Coronary artery (tissue), 2 donors: ENCODE measurements at regions not wholly inside any gene's neighbourhood (a gene's known extent, or its start where the extent isn't known, plus 50 kb on each side); places are given as distances from the start of the nearest gene placed in this dataset.
"Not testable (repeated sequence)": the region's sequence is repeated elsewhere in the genome, so short reads cannot be mapped to it uniquely, and the experiment has no call there.

Experiments used
- DNase-seq: peaks from one replicate; pipeline ENCODE4 v3.0.0-alpha.2; 2017; ENCODE audit warnings: low spot score
- H3K27ac ChIP-seq, 2 donors: fragments of 200-600 bp; sonication (generic); one replicate each; pipeline ENCODE4 v1.5.1; 2016 to 2019
- H3K4me3 ChIP-seq: fragments of 200-600 bp; sonication (generic); 2 replicates; pipeline ENCODE4 v1.5.1; 2016; ENCODE audit warnings: mild to moderate bottlenecking, moderate library complexity
- TF ChIP-seq, protein P1 (sequence below): fragments of 200-600 bp; sonication (generic); IDR thresholded peaks from one replicate; pipeline ENCODE4 v1.5.1; 2019; ENCODE audit warnings: antibody characterized with exemption

DNA sequence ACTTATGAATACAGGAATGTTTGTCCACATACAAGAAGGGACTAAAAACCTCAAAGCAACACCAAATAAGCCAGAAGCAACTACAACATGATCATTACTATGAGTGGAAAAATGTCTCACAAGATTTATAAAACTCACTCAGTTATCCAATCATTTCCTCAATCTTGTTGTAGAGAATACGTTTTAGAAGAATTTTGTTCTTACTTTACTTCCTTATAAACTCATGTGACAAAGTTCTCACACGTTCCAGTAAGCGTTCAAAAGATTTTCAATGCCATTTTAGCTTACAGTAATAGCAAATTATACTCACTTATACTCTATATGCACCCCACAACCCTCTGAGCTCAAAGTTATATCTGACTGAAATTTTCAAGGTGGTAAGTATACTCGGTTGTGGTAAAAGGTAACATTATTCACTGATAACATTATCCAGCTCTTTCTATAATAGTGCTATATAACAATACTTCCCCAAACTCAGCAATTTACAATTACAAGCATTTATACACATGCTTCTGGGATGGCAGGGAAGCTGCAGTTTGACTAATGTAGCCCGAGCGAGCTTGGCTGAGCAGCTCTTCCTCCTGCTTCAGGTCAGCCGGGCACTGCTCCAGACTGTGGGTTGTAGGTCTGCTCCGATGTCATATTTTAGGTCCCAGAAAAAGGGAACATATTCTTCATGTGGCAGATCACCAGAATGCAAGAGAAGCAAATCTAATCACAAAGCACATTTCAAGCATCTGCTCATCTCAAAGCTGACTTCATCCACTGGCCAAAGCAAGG is 226.3 kb downstream of the RCHY1 start:
- no peak for DNase-seq
- TF ChIP-seq, protein P1, sequence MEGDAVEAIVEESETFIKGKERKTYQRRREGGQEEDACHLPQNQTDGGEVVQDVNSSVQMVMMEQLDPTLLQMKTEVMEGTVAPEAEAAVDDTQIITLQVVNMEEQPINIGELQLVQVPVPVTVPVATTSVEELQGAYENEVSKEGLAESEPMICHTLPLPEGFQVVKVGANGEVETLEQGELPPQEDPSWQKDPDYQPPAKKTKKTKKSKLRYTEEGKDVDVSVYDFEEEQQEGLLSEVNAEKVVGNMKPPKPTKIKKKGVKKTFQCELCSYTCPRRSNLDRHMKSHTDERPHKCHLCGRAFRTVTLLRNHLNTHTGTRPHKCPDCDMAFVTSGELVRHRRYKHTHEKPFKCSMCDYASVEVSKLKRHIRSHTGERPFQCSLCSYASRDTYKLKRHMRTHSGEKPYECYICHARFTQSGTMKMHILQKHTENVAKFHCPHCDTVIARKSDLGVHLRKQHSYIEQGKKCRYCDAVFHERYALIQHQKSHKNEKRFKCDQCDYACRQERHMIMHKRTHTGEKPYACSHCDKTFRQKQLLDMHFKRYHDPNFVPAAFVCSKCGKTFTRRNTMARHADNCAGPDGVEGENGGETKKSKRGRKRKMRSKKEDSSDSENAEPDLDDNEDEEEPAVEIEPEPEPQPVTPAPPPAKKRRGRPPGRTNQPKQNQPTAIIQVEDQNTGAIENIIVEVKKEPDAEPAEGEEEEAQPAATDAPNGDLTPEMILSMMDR = no peak
- H3K27ac ChIP-seq = no peak overlapping the region
- H3K4me3 ChIP-seq = no peak overlapping the region

DNA sequence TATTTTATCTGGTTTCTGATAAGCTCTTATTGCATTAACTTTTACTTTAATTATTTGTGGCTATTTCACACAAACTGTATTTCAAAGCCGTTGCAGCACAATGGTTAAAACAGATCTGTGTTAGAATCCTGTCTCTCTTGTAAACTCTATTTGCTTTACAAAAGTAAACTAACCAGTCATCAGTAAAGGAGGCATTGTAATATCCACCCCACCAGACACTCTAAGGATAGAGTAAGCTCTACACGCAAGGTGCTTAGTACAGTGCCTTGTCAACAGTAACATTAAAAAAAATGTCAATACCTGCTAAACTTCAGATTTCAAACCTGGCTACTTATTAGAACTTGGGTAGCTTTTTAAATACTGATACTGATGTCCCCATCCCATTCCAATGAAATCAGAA is 228.4 kb downstream of the RCHY1 start:
- Histone ChIP-seq H3K27ac (no peak overlapping the region), H3K4me3 (no peak overlapping the region)
- TF ChIP-seq, protein P1 = no peak
- DNase-seq = no peak

DNA sequence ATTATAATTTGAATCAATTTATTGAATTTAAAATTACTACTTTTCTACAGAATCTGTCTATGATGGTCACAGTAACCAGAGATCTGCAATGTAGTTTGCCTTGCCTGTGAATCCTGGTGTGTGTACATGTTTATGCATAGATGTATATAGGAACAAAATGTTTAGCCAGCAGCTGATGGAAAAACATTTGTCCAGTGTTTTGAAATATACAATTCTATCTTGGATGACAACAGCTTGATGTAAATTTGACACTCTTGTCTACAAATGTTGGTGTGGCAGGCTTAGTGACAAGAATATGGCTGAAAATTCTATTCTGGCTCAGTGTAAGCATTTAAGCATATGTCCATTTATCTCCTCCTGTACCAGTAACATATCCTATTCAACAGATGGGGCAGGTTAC is 229.4 kb downstream of the RCHY1 start:
- no peak for DNase-seq
- no peak overlapping the region for H3K27ac ChIP-seq
- TF ChIP-seq, protein P1 = no peak
- H3K4me3 ChIP-seq = no peak overlapping the region

DNA sequence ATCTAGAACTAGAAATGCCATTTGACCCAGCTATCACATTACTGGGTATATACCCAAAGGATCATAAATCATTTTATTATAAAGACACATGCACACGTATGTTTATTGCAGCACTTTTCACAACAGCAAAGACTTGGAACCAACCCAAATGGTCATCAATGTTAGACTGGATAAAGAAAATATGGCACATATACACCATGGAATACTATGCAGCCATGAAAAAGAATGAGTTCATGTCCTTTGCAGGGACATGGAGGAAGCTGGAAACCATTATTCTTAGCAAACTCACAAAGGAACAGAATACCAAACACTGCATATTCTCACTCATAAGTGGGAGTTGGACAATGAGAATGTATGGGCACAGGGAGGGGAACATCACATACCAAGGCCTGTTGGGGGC is 233.7 kb downstream of the RCHY1 start:
- H3K27ac ChIP-seq, H3K4me3 ChIP-seq, DNase-seq: not testable (repeated sequence)

DNA sequence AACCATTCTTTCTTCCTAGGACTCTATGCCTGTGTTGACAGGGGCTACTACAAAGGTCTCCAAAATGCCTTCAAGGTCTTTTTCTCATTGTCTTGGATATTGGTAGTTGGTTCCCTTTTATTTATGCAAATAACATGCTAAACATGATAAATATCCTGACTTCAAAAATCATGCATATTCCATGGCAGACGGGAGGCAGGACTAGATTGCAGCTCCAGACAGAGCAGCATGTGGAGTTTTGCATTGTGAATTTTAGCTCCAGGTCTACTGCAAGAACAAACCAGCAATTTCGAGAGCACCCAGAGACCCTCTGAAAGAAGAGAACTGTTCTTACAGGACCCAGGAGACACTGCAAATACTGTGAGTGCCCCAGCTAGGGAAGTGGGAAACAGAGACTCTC is 254.9 kb downstream of the RCHY1 start:
- Histone ChIP-seq H3K27ac (no peak overlapping the region), H3K4me3 (no peak overlapping the region)
- TF ChIP-seq, protein P1 = no peak
- DNase-seq = no peak

DNA sequence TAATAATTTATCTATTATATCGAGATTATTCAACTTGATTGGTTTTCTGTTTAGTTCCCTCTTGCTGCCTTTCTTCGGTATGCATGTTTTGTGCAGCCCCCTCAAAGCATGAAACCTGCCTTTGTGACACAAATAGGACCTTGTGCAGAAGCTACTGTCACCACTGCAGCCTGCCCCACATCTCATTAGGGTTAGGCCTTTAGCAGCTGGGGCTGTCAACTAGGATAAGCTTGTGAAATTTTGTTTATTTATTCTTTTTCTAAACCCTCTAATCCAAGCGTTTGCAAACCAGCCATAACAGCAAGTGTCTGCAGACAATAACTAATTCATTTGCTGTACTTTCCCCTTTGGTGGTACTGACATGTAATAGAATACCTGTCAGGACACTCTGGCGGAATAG is 258.9 kb downstream of the RCHY1 start:
- H3K27ac ChIP-seq = no peak overlapping the region
- no peak for DNase-seq
- TF ChIP-seq, protein P1 = no peak
- H3K4me3 ChIP-seq = no peak overlapping the region

DNA sequence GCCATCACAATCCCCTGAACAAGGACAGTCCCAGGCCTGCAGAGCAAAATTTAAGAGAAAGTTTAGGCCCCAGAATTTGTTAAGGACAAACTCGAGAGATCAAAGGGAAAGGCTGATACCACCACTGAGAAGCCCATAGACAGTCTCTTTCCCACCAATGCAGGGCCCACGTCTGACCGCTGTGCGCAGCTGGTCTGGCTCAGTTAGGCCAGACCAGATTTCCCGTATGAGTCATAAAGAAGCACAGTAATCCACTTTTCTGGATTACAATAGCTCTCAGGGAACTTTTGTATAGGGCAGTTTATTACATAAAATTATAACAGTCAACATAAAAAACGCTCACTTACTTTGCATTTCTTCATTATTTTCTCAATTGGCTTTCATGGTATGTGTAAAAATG is 259.5 kb downstream of the RCHY1 start:
- Histone ChIP-seq H3K27ac (no peak overlapping the region), H3K4me3 (no peak overlapping the region)
- TF ChIP-seq, protein P1 = no peak
- DNase-seq = no peak

DNA sequence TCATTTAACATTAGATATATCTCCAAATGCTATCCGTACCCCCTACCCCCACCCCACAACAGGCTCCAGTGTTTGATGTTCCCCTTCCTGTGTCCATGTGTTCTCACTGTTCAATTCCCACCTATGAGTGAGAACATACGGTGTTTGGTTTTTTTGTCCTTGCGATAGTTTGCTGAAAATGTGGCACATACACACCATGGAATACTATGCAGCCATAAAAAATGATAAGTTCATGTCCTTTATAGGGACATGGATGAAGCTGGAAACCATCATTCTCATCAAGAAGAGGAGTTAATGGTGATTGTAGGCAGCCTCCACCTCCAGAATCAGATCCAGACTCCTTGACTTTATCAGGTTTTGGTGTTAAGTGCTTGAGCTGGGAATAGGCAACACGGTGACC is 261.1 kb downstream of the RCHY1 start:
- not testable (repeated sequence) for DNase-seq, H3K4me3 ChIP-seq, H3K27ac ChIP-seq
